Liver (tissue), 8 donors: ENCODE measurements at regions not wholly inside any gene's neighbourhood (a gene's known extent, or its start where the extent isn't known, plus 50 kb on each side); places are given as distances from the start of the nearest gene placed in this dataset.

ENCODE experiments used
- DNase-seq: peaks from one replicate; pipeline ENCODE4 v3.0.0-alpha.2; 2017; ENCODE audit warnings: low spot score
- H3K27ac ChIP-seq, 2 donors: one replicate each; pipeline ENCODE4 v1.7.0; 2013; ENCODE audit warnings: inconsistent platforms in 2 of 2, low read length in 2 of 2, control low read depth in 1 of 2, low read depth in 1 of 2, mild to moderate bottlenecking in 1 of 2
- H3K27me3 ChIP-seq, 4 donors: one replicate each; pipeline versions ENCODE4 v1.6.1 to v1.7.0; 2013; ENCODE audit warnings: low read length in 3 of 4, inconsistent platforms in 1 of 4, mild to moderate bottlenecking in 1 of 4, moderate library complexity in 1 of 4; ENCODE audit not compliant: control insufficient read depth in 4 of 4, insufficient read depth in 4 of 4
- H3K36me3 ChIP-seq, 4 donors: one replicate each; pipeline versions ENCODE4 v1.6.1 to v1.7.0; 2013; ENCODE audit warnings: low read length in 3 of 4, mild to moderate bottlenecking in 3 of 4, low read depth in 1 of 4, moderate library complexity in 1 of 4; ENCODE audit not compliant: control insufficient read depth in 4 of 4, insufficient read depth in 3 of 4
- H3K4me1 ChIP-seq, 4 donors: one replicate each; pipeline versions ENCODE4 v1.6.1 to v1.7.0; 2013; ENCODE audit warnings: low read length in 3 of 4, mild to moderate bottlenecking in 3 of 4, moderate library complexity in 1 of 4; ENCODE audit not compliant: control insufficient read depth in 4 of 4, insufficient read depth in 4 of 4
- H3K4me3 ChIP-seq, 3 donors: one replicate each; pipeline versions ENCODE4 v1.6.1 to v1.7.0; 2013; ENCODE audit warnings: low read length in 3 of 3, control low read depth in 1 of 3, low read depth in 1 of 3, mild to moderate bottlenecking in 1 of 3
- H3K9ac ChIP-seq, 2 donors: one replicate each; pipeline ENCODE4 v1.7.0; 2013; ENCODE audit warnings: low read length in 2 of 2, mild to moderate bottlenecking in 2 of 2, moderate library complexity in 2 of 2, control low read depth in 1 of 2, low read depth in 1 of 2
- H3K9me3 ChIP-seq, 4 donors: one replicate each; pipeline versions ENCODE4 v1.6.1 to v1.7.0; 2013; ENCODE audit warnings: low read length in 3 of 4; ENCODE audit not compliant: control insufficient read depth in 4 of 4
- EGR1 ChIP-seq, 2 donors: IDR thresholded peaks; 2 replicates each; pipeline ENCODE4 v1.6.1; 2016 to 2018; ENCODE audit warnings: antibody characterized with exemption in 2 of 2, low read depth in 2 of 2
- FOXA1 ChIP-seq: IDR thresholded peaks from 2 replicates; pipeline ENCODE4 v1.6.1; 2016; ENCODE audit warnings: antibody characterized with exemption
- FOXA2 ChIP-seq: IDR thresholded peaks from 2 replicates; pipeline ENCODE4 v1.6.1; 2016; ENCODE audit warnings: antibody characterized with exemption
- GABPA ChIP-seq, 2 donors: IDR thresholded peaks in 1 of 2; conservative IDR thresholded peaks in 1 of 2; 2 replicates each; pipeline ENCODE4 v1.6.1; 2016; ENCODE audit warnings: antibody characterized with exemption in 2 of 2, mild to moderate bottlenecking in 1 of 2, moderate library complexity in 1 of 2
- HNF4A ChIP-seq, 2 donors: conservative IDR thresholded peaks; 2 replicates each; pipeline ENCODE4 v1.6.1; 2016; ENCODE audit warnings: antibody characterized with exemption in 2 of 2, mild to moderate bottlenecking in 2 of 2
- HNF4G ChIP-seq: IDR thresholded peaks from 2 replicates; pipeline ENCODE4 v1.6.1; 2016; ENCODE audit warnings: antibody characterized with exemption
- JUND ChIP-seq, 2 donors: IDR thresholded peaks; 2 replicates each; pipeline ENCODE4 v1.6.1; 2016; ENCODE audit warnings: antibody characterized with exemption in 2 of 2
- NR2F2 ChIP-seq: IDR thresholded peaks from 2 replicates; pipeline ENCODE4 v1.6.1; 2016; ENCODE audit warnings: antibody characterized with exemption
- RAD21 ChIP-seq, 2 donors: IDR thresholded peaks; 2 replicates each; pipeline ENCODE4 v1.6.1; 2016; ENCODE audit warnings: antibody characterized with exemption in 2 of 2, mild to moderate bottlenecking in 2 of 2
- RXRA ChIP-seq, 2 donors: IDR thresholded peaks; 2 replicates each; pipeline ENCODE4 v1.6.1; 2017 to 2018; ENCODE audit warnings: antibody characterized with exemption in 2 of 2, mild to moderate bottlenecking in 1 of 2
- SP1 ChIP-seq: IDR thresholded peaks from 2 replicates; pipeline ENCODE4 v1.6.1; 2018; ENCODE audit warnings: antibody characterized with exemption, mild to moderate bottlenecking
- TAF1 ChIP-seq: conservative IDR thresholded peaks from 2 replicates; pipeline ENCODE4 v1.6.1; 2016; ENCODE audit warnings: antibody characterized with exemption, mild to moderate bottlenecking
- YY1 ChIP-seq: IDR thresholded peaks from 2 replicates; pipeline ENCODE4 v1.6.1; 2016; ENCODE audit warnings: antibody characterized with exemption, mild to moderate bottlenecking
- WGBS: extraction: QIAGEN DNeasy Blood & Tissue Kit; methylation state at CpG from one replicate; pipeline ENCODE4 v1.1.7; 2013; 5-methylcytosine and 5-hydroxymethylcytosine counted together
- TF ChIP-seq, protein P1 (sequence below): fragments of 150-350 bp; IDR thresholded peaks from 2 replicates; pipeline ENCODE4 v1.5.1; 2017; ENCODE audit warnings: improper control_type of control experiment, low read depth, low read length; ENCODE audit not compliant: missing input control
- TF ChIP-seq, protein P2 (sequence below): IDR thresholded peaks from 2 replicates; pipeline ENCODE4 v1.6.1; 2016; ENCODE audit warnings: antibody characterized with exemption
- TF ChIP-seq, protein P3 (sequence below): IDR thresholded peaks from 2 replicates; pipeline ENCODE4 v1.6.1; 2016; ENCODE audit warnings: antibody characterized with exemption
- TF ChIP-seq, protein P4 (sequence below): IDR thresholded peaks from 2 replicates; pipeline ENCODE4 v1.6.1; 2016; ENCODE audit warnings: antibody characterized with exemption, mild to moderate bottlenecking
- TF ChIP-seq, protein P5 (sequence below): IDR thresholded peaks from 2 replicates; pipeline ENCODE4 v1.6.1; 2016; ENCODE audit warnings: antibody characterized with exemption
- donor health status: healthy.
- donor health status: healthy.
- donor health status: healthy.
- donor health status: healthy.
- donor health status: healthy.

DNA sequence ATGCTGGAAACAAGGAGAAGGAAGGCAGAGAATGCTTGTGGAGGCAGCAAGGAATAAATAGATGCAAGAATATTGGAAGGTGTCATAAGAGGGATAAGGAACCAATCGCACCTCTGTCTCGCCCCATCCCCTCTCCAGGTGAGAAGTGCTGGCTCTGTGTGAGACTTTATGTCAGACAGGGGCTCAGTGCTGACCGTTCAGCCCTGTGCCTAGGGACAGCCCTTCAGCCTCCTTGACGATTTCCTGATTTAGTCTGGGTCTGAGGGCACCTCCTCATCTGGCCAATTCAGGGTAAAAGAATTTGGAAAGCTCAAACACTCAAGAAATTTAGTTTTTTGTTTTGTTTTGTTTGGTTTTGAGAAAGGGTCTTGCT is 54.9 kb downstream of the FAM241B start:
- H3K27me3 ChIP-seq, result no peaks in the 10 kb centered on the region
- H3K36me3 ChIP-seq, result no peaks in the 10 kb centered on the region
- 27% methylated on average over 4 of the region's 4 CpGs for WGBS
- peak overlapping the region; percentile 6 to 60 (median 22) for H3K4me3 ChIP-seq
- peaks cover 12 to 52% (median 36%) of the 10 kb centered on the region in 4 donors for H3K4me1 ChIP-seq
- H3K9ac ChIP-seq, result peak overlapping the region; percentile 52 to 96
- TF ChIP-seq HNF4A (conservative IDR thresholded peaks at IDR 0.05) (no peak), TAF1 (peak; percentile 13)
- peak overlapping the region; percentile 96 to 98 for H3K27ac ChIP-seq
- H3K9me3 ChIP-seq, result no peaks in the 10 kb centered on the region
- no peak for DNase-seq

DNA sequence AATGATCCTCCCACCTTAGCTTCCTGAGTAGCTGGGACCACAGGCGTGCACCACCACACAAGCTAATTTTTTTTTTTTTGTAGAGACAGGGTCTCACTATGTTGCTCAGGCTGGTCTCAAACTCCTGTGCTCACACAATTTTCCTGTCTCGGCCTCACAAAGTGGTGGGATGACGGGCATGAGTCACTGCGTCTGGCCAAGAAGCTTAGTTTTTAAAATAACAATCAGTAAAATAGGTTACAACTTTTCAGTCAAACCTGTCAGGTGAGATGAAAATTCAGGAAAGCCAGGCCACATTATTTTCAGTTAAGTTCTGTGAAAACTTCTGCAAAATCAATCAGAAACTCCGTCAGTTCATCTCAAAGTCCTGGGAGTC is 55.4 kb downstream of the FAM241B start:
- Histone ChIP-seq H3K27ac (peak overlapping the region; percentile 96 to 98), H3K27me3 (no peaks in the 10 kb centered on the region), H3K9me3 (no peaks in the 10 kb centered on the region), H3K4me3 (peak overlapping the region in 2 of 3 donors; percentile 22 to 60), H3K4me1 (peaks cover 12 to 52% (median 36%) of the 10 kb centered on the region in 4 donors), H3K36me3 (no peaks in the 10 kb centered on the region), H3K9ac (peak overlapping the region in 1 of 2 donors; percentile 96)
- 29% methylated on average over 5 of the region's 5 CpGs for WGBS
- no peak for DNase-seq
- TF ChIP-seq FOXA1, result no peak
- TF ChIP-seq GABPA (IDR thresholded peaks at IDR 0.05 in 1 of 2, conservative IDR thresholded peaks at IDR 0.05 in 1 of 2), result no peak
- TF ChIP-seq, protein P1, sequence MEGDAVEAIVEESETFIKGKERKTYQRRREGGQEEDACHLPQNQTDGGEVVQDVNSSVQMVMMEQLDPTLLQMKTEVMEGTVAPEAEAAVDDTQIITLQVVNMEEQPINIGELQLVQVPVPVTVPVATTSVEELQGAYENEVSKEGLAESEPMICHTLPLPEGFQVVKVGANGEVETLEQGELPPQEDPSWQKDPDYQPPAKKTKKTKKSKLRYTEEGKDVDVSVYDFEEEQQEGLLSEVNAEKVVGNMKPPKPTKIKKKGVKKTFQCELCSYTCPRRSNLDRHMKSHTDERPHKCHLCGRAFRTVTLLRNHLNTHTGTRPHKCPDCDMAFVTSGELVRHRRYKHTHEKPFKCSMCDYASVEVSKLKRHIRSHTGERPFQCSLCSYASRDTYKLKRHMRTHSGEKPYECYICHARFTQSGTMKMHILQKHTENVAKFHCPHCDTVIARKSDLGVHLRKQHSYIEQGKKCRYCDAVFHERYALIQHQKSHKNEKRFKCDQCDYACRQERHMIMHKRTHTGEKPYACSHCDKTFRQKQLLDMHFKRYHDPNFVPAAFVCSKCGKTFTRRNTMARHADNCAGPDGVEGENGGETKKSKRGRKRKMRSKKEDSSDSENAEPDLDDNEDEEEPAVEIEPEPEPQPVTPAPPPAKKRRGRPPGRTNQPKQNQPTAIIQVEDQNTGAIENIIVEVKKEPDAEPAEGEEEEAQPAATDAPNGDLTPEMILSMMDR, result no peak
- no peak for TF ChIP-seq YY1
- TF ChIP-seq FOXA2, result no peak
- no peak for TF ChIP-seq SP1
- TF ChIP-seq, protein P2, sequence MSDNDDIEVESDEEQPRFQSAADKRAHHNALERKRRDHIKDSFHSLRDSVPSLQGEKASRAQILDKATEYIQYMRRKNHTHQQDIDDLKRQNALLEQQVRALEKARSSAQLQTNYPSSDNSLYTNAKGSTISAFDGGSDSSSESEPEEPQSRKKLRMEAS, result no peak
- TF ChIP-seq RXRA (IDR thresholded peaks at IDR 0.05), result no peak
- no peak for TF ChIP-seq TAF1
- TF ChIP-seq, protein P3, sequence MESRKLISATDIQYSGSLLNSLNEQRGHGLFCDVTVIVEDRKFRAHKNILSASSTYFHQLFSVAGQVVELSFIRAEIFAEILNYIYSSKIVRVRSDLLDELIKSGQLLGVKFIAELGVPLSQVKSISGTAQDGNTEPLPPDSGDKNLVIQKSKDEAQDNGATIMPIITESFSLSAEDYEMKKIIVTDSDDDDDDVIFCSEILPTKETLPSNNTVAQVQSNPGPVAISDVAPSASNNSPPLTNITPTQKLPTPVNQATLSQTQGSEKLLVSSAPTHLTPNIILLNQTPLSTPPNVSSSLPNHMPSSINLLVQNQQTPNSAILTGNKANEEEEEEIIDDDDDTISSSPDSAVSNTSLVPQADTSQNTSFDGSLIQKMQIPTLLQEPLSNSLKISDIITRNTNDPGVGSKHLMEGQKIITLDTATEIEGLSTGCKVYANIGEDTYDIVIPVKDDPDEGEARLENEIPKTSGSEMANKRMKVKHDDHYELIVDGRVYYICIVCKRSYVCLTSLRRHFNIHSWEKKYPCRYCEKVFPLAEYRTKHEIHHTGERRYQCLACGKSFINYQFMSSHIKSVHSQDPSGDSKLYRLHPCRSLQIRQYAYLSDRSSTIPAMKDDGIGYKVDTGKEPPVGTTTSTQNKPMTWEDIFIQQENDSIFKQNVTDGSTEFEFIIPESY, result no peak
- TF ChIP-seq HNF4A (conservative IDR thresholded peaks at IDR 0.05), result no peak
- no peak for TF ChIP-seq JUND (IDR thresholded peaks at IDR 0.05)
- TF ChIP-seq, protein P4, sequence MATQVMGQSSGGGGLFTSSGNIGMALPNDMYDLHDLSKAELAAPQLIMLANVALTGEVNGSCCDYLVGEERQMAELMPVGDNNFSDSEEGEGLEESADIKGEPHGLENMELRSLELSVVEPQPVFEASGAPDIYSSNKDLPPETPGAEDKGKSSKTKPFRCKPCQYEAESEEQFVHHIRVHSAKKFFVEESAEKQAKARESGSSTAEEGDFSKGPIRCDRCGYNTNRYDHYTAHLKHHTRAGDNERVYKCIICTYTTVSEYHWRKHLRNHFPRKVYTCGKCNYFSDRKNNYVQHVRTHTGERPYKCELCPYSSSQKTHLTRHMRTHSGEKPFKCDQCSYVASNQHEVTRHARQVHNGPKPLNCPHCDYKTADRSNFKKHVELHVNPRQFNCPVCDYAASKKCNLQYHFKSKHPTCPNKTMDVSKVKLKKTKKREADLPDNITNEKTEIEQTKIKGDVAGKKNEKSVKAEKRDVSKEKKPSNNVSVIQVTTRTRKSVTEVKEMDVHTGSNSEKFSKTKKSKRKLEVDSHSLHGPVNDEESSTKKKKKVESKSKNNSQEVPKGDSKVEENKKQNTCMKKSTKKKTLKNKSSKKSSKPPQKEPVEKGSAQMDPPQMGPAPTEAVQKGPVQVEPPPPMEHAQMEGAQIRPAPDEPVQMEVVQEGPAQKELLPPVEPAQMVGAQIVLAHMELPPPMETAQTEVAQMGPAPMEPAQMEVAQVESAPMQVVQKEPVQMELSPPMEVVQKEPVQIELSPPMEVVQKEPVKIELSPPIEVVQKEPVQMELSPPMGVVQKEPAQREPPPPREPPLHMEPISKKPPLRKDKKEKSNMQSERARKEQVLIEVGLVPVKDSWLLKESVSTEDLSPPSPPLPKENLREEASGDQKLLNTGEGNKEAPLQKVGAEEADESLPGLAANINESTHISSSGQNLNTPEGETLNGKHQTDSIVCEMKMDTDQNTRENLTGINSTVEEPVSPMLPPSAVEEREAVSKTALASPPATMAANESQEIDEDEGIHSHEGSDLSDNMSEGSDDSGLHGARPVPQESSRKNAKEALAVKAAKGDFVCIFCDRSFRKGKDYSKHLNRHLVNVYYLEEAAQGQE, result no peak
- no peak for TF ChIP-seq RAD21 (IDR thresholded peaks at IDR 0.05)
- TF ChIP-seq HNF4G, result no peak
- no peak for TF ChIP-seq NR2F2
- TF ChIP-seq EGR1 (IDR thresholded peaks at IDR 0.05; ENCODE audit: low read depth in 2 of 2), result no peak
- TF ChIP-seq, protein P5, sequence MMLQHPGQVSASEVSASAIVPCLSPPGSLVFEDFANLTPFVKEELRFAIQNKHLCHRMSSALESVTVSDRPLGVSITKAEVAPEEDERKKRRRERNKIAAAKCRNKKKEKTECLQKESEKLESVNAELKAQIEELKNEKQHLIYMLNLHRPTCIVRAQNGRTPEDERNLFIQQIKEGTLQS, result no peak
